Gastroesophageal sphincter (tissue), 4 donors: ENCODE measurements at regions not wholly inside any gene's neighbourhood (a gene's known extent, or its start where the extent isn't known, plus 50 kb on each side); places are given as distances from the start of the nearest gene placed in this dataset.

Experiments used
- ATAC-seq: fragments of 150-250 bp; one replicate; pipeline ENCODE4 v1.9.1; 2016; ENCODE audit warnings: mild to moderate bottlenecking, moderate library complexity
- H3K27ac ChIP-seq, 4 donors: fragments of 200-600 bp; sonication (generic) in 3 of 4; 1 replicate in 3 of 4; 2 replicates in 1 of 4; pipeline ENCODE4 v1.5.1; 2016 to 2019
- H3K27me3 ChIP-seq: fragments of 200-600 bp; sonication (generic); one replicate; pipeline ENCODE4 v1.5.1; 2019
- H3K36me3 ChIP-seq, 2 donors: fragments of 200-600 bp; sonication (generic); one replicate each; pipeline ENCODE4 v1.5.1; 2019; ENCODE audit warnings: control low read depth in 1 of 2
- H3K4me1 ChIP-seq, 3 donors: fragments of 200-600 bp; sonication (generic); 1 replicate in 2 of 3; 2 replicates in 1 of 3; pipeline ENCODE4 v1.5.1; 2016 to 2019; ENCODE audit warnings: control low read depth in 2 of 3
- H3K4me3 ChIP-seq, 2 donors: fragments of 200-600 bp; sonication (generic); one replicate each; pipeline ENCODE4 v1.5.1; 2019; ENCODE audit warnings: mild to moderate bottlenecking in 1 of 2, moderate library complexity in 1 of 2
- H3K9me3 ChIP-seq, 3 donors: fragments of 200-600 bp; sonication (generic); one replicate each; pipeline ENCODE4 v1.5.1; 2017 to 2019; ENCODE audit warnings: control low read depth in 2 of 3
- EP300 ChIP-seq: sonication (generic); formaldehyde crosslinking; IDR thresholded peaks from one replicate; pipeline ENCODE4 v1.6.1; 2017; ENCODE audit warnings: antibody characterized with exemption, mild to moderate bottlenecking
- POLR2A ChIP-seq, 2 donors: fragments of 450-650 bp; IDR thresholded peaks; one replicate each; pipeline ENCODE4 v1.6.1; 2017; ENCODE audit warnings: antibody characterized with exemption in 2 of 2, mild to moderate bottlenecking in 2 of 2, moderate library complexity in 1 of 2
- POLR2AphosphoS5 ChIP-seq: sonication (generic); formaldehyde crosslinking; IDR thresholded peaks from one replicate; pipeline ENCODE4 v1.6.1; 2017; ENCODE audit warnings: antibody characterized with exemption
- WGBS, 2 donors: methylation state at CpG; one replicate each; pipeline ENCODE4 v1.1.5; 2018; ENCODE audit warnings: low coverage in 1 of 2; 5-methylcytosine and 5-hydroxymethylcytosine counted together
- TF ChIP-seq, protein P1 (sequence below), 4 experiments: fragments of 200-600 bp in 2 of 4; fragments of 450-650 bp in 2 of 4; sonication (generic) in 1 of 4; IDR thresholded peaks; one replicate each; pipeline ENCODE4 v1.5.1; 2017 to 2019; ENCODE audit warnings: antibody characterized with exemption in 4 of 4, mild to moderate bottlenecking in 2 of 4, moderate library complexity in 2 of 4

GRCh38 chr4:136918772-136919171 is 613.5 kb downstream of the PCDH18 start:
- Histone ChIP-seq H3K4me1 (no peaks in the 10 kb centered on the region), H3K4me3 (no peak overlapping the region), H3K27me3 (no peaks in the 10 kb centered on the region), H3K9me3 (no peaks in the 10 kb centered on the region), H3K36me3 (no peaks in the 10 kb centered on the region), H3K27ac (no peak overlapping the region)
- TF ChIP-seq EP300 (no peak), POLR2A (IDR thresholded peaks at IDR 0.05) (no peak), POLR2AphosphoS5 (no peak)
- TF ChIP-seq, protein P1, sequence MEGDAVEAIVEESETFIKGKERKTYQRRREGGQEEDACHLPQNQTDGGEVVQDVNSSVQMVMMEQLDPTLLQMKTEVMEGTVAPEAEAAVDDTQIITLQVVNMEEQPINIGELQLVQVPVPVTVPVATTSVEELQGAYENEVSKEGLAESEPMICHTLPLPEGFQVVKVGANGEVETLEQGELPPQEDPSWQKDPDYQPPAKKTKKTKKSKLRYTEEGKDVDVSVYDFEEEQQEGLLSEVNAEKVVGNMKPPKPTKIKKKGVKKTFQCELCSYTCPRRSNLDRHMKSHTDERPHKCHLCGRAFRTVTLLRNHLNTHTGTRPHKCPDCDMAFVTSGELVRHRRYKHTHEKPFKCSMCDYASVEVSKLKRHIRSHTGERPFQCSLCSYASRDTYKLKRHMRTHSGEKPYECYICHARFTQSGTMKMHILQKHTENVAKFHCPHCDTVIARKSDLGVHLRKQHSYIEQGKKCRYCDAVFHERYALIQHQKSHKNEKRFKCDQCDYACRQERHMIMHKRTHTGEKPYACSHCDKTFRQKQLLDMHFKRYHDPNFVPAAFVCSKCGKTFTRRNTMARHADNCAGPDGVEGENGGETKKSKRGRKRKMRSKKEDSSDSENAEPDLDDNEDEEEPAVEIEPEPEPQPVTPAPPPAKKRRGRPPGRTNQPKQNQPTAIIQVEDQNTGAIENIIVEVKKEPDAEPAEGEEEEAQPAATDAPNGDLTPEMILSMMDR (IDR thresholded peaks at IDR 0.05): no peak
- WGBS, 2 donors: no CpG with 5 or more reads among the region's 4 CpGs
- ATAC-seq: no peak

DNA sequence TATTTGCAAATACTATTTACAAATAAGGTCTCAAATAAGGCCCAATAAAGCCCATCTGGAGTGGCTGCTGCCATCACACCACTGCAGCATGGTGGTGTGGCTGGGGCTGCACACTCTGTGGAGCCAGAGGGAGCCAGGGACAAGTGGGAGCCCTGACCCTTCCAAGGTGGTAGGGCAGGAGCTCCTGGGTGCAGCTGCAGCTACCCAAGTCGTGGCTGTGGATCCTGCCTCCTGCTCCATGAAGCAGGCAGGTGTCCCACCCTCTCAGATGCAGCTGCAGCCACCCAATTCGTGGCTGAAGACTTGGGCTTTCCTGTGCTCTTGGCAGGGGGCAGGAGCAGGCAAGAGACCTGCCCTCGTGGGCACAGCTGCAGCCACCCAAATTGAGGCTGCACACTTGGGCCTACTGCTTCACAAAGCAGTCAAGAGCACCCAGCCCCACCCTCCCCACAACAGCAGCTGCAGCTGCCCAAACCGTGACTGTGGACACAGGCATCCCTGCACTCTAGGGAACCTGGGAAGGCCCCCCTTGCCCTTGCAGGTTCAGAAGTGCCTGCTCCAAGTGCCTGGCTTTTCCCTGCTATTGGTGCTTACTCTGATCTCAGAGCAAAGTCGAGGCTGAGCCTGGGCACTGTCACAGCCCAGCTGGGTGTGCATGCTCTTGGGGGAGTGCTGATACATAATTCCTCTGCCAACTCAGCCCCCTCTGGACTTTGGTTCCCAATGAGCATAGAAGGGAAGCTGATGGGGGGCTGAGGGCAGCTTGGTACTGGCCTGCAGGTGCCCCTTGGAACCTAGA is 614.8 kb downstream of the PCDH18 start:
- no peaks in the 10 kb centered on the region for H3K27me3 ChIP-seq
- no peak overlapping the region for H3K4me3 ChIP-seq
- WGBS, 2 donors: no CpG with 5 or more reads among the region's 5 CpGs
- TF ChIP-seq POLR2AphosphoS5 (no peak), EP300 (no peak), POLR2A (IDR thresholded peaks at IDR 0.05) (no peak)
- TF ChIP-seq, protein P1 (IDR thresholded peaks at IDR 0.05): no peak
- H3K36me3 ChIP-seq: no peaks in the 10 kb centered on the region
- no peak for ATAC-seq
- no peak overlapping the region for H3K27ac ChIP-seq
- H3K4me1 ChIP-seq: no peaks in the 10 kb centered on the region
- H3K9me3 ChIP-seq: no peaks in the 10 kb centered on the region

DNA sequence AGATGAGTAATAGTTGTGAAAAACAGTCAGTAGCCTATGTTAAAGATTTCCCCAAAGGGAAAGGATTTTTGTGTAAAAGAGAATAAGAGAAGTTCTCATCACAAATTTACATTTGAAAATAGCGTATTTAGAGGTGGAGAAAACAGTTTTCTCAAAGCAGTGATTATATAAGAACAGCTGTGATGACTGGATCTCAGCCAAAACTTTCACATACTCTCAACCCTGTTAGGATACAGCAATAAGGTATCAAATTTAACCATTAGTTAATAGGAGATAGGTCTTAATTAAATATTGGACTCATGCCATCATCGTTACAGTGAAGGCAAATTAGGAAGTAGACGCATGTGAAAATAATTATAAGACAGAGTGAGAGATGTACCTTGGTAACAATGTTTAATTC is 622.7 kb downstream of the PCDH18 start:
- H3K36me3 ChIP-seq: no peaks in the 10 kb centered on the region
- WGBS, 2 donors: 44 to 68% methylated on average over 3 of the region's 3 CpGs
- no peak overlapping the region for H3K27ac ChIP-seq

DNA sequence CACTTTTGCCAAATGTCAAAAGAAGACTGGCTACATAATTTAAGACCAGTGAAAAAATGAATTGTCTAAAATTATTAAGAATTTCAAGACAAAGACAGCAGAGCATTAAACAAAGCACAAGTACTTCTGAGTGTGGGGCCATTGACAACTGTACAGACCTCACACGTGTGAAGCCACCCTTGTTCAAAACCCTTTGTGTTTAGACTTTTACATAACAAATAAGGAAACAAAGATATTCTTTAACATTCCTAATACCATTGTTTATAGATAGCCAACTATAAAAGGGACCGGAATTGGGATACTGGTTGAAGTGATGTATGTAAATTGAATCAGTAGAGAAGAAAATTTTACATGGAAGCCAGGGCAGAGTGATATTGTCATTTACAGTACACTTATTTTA is 624.2 kb downstream of the PCDH18 start:
- no peaks in the 10 kb centered on the region for H3K36me3 ChIP-seq
- WGBS, 2 donors: 61 to 64% methylated on average over 2 of the region's 2 CpGs
- H3K4me3 ChIP-seq: no peak overlapping the region
- no peaks in the 10 kb centered on the region for H3K27me3 ChIP-seq
- ATAC-seq: no peak
- H3K9me3 ChIP-seq: no peaks in the 10 kb centered on the region
- H3K4me1 ChIP-seq: peaks cover 0 to 7% (median 0%) of the 10 kb centered on the region in 3 donors
- no peak for TF ChIP-seq POLR2AphosphoS5
- TF ChIP-seq, protein P1 (IDR thresholded peaks at IDR 0.05): no peak
- TF ChIP-seq EP300: no peak
- TF ChIP-seq POLR2A (IDR thresholded peaks at IDR 0.05): no peak
- H3K27ac ChIP-seq: no peak overlapping the region

More for the DNA sequence above, 622.7 kb downstream of the PCDH18 start:
- Histone ChIP-seq H3K9me3 (no peaks in the 10 kb centered on the region), H3K27me3 (no peaks in the 10 kb centered on the region), H3K4me1 (peaks cover 0 to 7% (median 0%) of the 10 kb centered on the region in 3 donors), H3K4me3 (no peak overlapping the region)
- TF ChIP-seq, protein P1 (IDR thresholded peaks at IDR 0.05): no peak
- TF ChIP-seq POLR2A (IDR thresholded peaks at IDR 0.05) (no peak), POLR2AphosphoS5 (no peak), EP300 (no peak)
- no peak for ATAC-seq

- ATAC-seq: no peak
- TF ChIP-seq POLR2AphosphoS5: no peak
- TF ChIP-seq, protein P1 (IDR thresholded peaks at IDR 0.05): no peak
- no peak for TF ChIP-seq EP300
- no peak for TF ChIP-seq POLR2A (IDR thresholded peaks at IDR 0.05)
- H3K36me3 ChIP-seq: no peaks in the 10 kb centered on the region
- WGBS, 2 donors: 100% methylated on average over 2 of the region's 2 CpGs; no CpG with 5 or more reads in 1 of the 2 donors
- no peaks in the 10 kb centered on the region for H3K9me3 ChIP-seq
- H3K4me1 ChIP-seq: no peaks in the 10 kb centered on the region
- H3K27me3 ChIP-seq: no peaks in the 10 kb centered on the region
- no peak overlapping the region for H3K4me3 ChIP-seq
- no peak overlapping the region for H3K27ac ChIP-seq
Measured at GRCh38 chr4:136900696-136901095, 631.6 kb downstream of the PCDH18 start.
